PC-3 (cell line): ENCODE measurements at regions not wholly inside any gene's neighbourhood (a gene's known extent, or its start where the extent isn't known, plus 50 kb on each side); places are given as distances from the start of the nearest gene placed in this dataset.

ENCODE experiments used
- CTCF ChIP-seq: fragments of 300-600 bp; sonication (generic); conservative IDR thresholded peaks from 2 replicates; pipeline ENCODE4 v1.5.1; 2017; ENCODE audit warnings: antibody characterized with exemption, low read depth, mild to moderate bottlenecking, low read length
- EZH2 ChIP-seq: fragments of 300-600 bp; sonication (generic); IDR thresholded peaks from one replicate; pipeline ENCODE4 v1.6.1; 2017; ENCODE audit warnings: antibody characterized with exemption, mild to moderate bottlenecking, low read length; ENCODE audit not compliant: unreplicated experiment
- EZH2phosphoT487 ChIP-seq: fragments of 300-600 bp; sonication (generic); IDR thresholded peaks from 2 replicates; pipeline ENCODE4 v1.6.1; 2018; ENCODE audit warnings: mild to moderate bottlenecking, antibody characterized with exemption, low read length, borderline replicate concordance

GRCh38 chr14:98194821-98195220 is 1077.2 kb downstream of the BCL11B start:
- TF ChIP-seq CTCF: no peak
- TF ChIP-seq EZH2: no peak
- no peak for TF ChIP-seq EZH2phosphoT487
